GM12872 (cell line): ENCODE measurements at regions not wholly inside any gene's neighbourhood (a gene's known extent, or its start where the extent isn't known, plus 50 kb on each side); places are given as distances from the start of the nearest gene placed in this dataset.

Experiments used
- TF ChIP-seq, protein P1 (sequence below): IDR thresholded peaks from 3 replicates; pipeline ENCODE4 v1.5.1; 2011; ENCODE audit warnings: low read depth, mild to moderate bottlenecking, low read length, moderate library complexity; ENCODE audit not compliant: insufficient read depth

DNA sequence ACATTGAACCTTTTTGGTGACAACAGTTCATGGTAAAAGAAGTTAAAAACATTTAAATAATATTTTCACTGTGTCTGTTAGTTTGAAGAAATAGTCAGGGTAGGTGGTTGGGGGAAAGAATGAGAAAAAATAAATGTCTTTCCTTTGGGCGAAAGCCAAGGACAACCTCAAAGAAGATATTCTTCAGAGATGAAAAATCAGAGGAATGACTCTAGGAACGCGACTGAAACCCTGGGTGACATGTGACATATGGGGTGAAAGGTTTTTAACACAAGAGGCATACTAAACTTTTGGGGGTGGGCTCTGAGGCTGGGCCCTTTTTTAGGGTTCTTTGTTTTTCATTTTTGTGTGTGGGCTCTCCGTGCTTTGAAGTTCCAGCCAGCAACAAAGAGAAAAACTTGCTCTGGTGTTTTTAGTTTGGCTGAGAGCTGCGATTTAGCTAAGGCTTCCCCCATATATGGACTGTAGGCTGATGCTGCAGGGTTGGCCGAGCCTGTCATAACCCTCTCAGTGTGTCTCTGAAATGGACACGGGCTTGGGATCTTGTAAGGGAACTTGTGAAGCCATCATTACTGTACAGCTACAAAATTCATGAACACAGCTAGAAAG is 610.1 kb upstream of the ARID1B start:
- TF ChIP-seq, protein P1, sequence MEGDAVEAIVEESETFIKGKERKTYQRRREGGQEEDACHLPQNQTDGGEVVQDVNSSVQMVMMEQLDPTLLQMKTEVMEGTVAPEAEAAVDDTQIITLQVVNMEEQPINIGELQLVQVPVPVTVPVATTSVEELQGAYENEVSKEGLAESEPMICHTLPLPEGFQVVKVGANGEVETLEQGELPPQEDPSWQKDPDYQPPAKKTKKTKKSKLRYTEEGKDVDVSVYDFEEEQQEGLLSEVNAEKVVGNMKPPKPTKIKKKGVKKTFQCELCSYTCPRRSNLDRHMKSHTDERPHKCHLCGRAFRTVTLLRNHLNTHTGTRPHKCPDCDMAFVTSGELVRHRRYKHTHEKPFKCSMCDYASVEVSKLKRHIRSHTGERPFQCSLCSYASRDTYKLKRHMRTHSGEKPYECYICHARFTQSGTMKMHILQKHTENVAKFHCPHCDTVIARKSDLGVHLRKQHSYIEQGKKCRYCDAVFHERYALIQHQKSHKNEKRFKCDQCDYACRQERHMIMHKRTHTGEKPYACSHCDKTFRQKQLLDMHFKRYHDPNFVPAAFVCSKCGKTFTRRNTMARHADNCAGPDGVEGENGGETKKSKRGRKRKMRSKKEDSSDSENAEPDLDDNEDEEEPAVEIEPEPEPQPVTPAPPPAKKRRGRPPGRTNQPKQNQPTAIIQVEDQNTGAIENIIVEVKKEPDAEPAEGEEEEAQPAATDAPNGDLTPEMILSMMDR = no peak

DNA sequence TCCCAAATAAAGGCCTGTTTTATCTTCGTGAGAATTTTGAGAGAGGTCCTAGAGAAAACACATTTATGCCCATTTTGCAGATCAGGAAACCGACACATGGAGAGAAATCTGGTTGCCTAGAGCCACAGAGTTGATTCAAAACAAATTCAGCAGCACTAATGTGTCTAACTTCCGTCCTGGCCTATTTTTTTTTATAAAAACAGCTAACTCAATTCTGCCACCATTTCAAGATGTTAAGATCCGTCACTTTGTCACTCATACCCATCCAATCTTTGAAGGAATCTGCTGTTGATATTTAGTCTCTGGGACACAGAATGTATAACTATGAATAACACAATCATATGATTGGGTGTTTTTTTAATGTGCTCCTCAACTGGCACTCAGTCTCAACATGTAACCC is 611.1 kb upstream of the ARID1B start:
- TF ChIP-seq, protein P1 = no peak

DNA sequence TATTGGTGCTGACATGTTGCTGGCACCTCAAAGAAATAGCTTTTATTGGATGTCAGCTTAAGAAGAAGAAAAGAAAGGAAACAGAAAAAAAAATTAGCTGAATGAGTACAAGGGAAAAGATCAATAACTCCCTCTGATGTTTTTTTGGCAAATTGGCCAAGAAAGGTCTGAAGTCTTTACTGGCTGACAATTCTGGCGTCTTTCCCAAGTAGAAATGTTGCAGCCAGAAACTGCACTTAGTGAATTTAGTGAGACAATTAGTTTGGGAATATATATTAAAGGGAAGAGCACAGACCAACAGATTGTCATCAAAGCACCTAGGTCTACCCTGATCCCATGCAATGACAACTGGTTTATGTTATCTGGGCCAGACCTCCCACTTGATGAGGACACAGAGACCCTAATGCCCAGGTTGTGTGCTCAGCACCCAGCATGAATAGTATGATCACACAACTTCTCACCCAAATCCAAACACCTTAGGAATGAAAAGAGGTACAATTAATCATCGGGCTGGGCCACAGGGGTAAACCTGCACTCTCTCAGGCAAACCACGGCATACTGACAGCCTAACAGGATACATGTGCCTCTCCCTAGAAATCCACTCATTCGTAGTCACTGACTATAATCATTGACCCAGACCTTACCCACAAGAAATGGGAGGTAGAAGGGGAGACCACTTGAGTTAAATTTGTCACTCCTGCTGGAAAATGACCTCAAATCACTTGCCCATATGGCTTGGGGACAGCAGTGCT is 612.3 kb upstream of the ARID1B start:
- TF ChIP-seq, protein P1 = no peak

DNA sequence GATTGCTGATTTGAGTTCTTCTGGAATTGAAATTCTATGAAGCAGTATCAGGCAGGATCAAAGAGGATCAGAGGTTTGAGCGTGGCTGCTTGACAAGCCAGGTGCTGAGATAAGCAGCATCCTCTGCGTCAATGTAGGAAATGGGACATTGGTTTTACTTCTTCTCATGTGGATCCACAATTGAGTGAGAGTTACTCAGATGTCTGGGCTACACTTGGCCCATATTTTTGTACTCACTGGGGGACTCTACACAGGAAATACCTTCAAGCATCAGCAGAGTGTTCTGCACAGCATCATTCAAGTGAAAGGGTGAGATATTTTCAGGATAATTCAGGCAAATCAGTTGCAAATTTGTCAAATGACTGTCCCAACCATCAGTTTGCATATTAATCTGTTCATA is 613.9 kb upstream of the ARID1B start:
- TF ChIP-seq, protein P1 = no peak

DNA sequence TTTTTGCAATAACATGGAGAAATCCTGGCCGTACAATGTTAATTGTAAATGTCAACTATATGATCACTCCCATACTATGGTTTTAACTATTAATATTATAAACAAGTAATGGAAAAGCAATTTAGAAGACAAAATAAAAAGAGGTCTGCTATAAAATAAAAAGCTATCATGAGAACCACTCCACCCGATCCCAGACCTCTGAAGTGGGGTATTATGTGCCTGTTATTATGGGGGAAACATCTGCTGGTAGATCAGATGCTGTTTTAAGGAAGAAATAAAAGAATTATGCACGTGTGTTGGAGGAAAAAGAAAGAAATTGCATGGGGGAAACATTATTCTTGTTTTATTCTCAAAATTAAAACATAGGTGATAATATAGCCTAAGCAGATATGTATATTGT is 615.7 kb upstream of the ARID1B start:
- TF ChIP-seq, protein P1 = no peak

DNA sequence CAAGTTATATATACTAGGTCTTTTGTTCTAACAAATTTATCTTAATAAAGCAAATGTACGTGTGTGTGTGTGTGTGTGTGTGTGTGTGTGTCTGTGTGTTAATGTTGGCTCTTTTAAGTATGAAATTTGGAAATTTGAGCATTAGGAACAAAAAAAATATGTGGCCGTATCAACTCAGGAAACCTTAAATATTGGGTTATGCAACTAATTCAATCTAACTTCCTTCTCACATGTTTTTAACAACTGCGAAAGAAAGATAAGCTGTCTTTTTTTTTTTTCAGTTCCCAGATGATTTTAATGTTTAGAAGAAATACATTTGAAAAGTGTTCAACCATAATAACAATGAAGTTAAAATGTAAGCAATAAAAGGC is 616.4 kb upstream of the ARID1B start:
- TF ChIP-seq, protein P1 = no peak

DNA sequence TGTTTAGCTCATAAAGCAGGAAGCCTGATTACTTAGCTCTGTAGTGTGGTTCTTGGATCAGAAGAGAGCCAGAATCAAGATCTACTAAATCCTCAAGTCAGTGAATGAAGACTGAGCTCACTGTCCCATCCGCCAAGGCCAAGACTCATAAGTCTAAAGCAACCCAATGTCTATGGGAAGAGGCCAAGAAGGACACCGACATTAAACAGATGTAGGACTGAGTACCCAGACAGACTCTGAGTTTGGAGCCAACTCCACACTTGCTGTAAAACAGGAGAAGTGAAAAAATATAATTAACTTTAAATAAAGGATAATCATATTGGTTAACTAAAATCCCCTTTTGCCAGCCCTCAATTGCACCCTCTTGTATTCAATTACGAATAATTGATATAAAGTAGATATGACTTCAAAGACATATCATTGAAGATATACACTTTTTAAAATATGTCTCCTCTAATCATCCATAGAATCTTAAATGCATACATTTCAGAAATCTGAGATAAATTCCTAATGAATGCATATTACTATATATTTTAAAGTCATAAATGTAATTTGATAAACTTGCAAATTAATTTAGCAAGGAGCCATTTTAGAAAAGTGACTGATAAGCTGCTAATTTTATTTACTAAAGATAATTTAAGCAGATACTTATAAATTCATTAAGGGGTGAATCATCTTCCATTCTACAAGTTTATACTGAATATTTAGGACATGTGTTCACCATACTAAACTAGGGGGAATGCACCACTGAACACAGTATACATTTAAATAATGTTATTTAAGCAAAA is 617.0 kb upstream of the ARID1B start:
- TF ChIP-seq, protein P1 = no peak
